NCI-H1930 (cell line): ENCODE measurements at regions not wholly inside any gene's neighbourhood (a gene's known extent, or its start where the extent isn't known, plus 50 kb on each side); places are given as distances from the start of the nearest gene placed in this dataset.

ENCODE experiments used
- DNase-seq, 2 experiments: peaks; one replicate each; lab custom pipeline; 2025; lab: John Stamatoyannopoulos, UW

GRCh38 chr6:139597771-139598755, 223.6 kb upstream of the CITED2 start:
- no peak for DNase-seq

GRCh38 chr6:139597087-139597763, 222.8 kb upstream of the CITED2 start:
- DNase-seq: no peak

GRCh38 chr6:139595183-139595582, 220.7 kb upstream of the CITED2 start:
- no peak for DNase-seq

- no peak for DNase-seq
These were observed 220.0 kb upstream of the CITED2 start for GRCh38 chr6:139594333-139594965.

- no peak for DNase-seq
These were observed 218.6 kb upstream of the CITED2 start for GRCh38 chr6:139593081-139593480.

GRCh38 chr6:139592011-139592410, 217.6 kb upstream of the CITED2 start:
- no peak for DNase-seq

GRCh38 chr6:139591075-139591865, 216.8 kb upstream of the CITED2 start:
- no peak for DNase-seq

GRCh38 chr6:139590206-139590605, 215.8 kb upstream of the CITED2 start:
- no peak for DNase-seq

GRCh38 chr6:139588734-139589593, 214.5 kb upstream of the CITED2 start:
- no peak for DNase-seq

- DNase-seq: peak; percentile 6 to 58
These were observed 213.7 kb upstream of the CITED2 start for GRCh38 chr6:139588076-139588639.

- no peak for DNase-seq
These were observed 213.0 kb upstream of the CITED2 start for GRCh38 chr6:139587469-139587868.

- DNase-seq: no peak
These were observed 211.8 kb upstream of the CITED2 start for GRCh38 chr6:139586273-139586672.

- no peak for DNase-seq
These were observed 210.2 kb upstream of the CITED2 start for GRCh38 chr6:139584599-139584998.

GRCh38 chr6:139583420-139583819, 209.0 kb upstream of the CITED2 start:
- no peak for DNase-seq

- no peak for DNase-seq
These were observed 208.5 kb upstream of the CITED2 start for GRCh38 chr6:139582956-139583355.

- no peak for DNase-seq
These were observed 207.0 kb upstream of the CITED2 start for GRCh38 chr6:139581485-139581865.

GRCh38 chr6:139580592-139581484, 206.4 kb upstream of the CITED2 start:
- DNase-seq: no peak

- no peak for DNase-seq
These were observed 203.5 kb upstream of the CITED2 start for GRCh38 chr6:139577763-139578604.
